BLaER1 (cell line): ENCODE measurements at regions not wholly inside any gene's neighbourhood (a gene's known extent, or its start where the extent isn't known, plus 50 kb on each side); places are given as distances from the start of the nearest gene placed in this dataset.

Experiments
- H3K27ac ChIP-seq: shearing (Covaris generic); formaldehyde crosslinking; 2 replicates; pipeline ENCODE4 v1.8.1; 2022
- H3K27me3 ChIP-seq: shearing (Covaris generic); formaldehyde crosslinking; 2 replicates; pipeline ENCODE4 v1.8.1; 2022
- H3K36me3 ChIP-seq: shearing (Covaris generic); formaldehyde crosslinking; 2 replicates; pipeline ENCODE4 v1.8.1; 2022
- H3K4me1 ChIP-seq: shearing (Covaris generic); formaldehyde crosslinking; 2 replicates; pipeline ENCODE4 v1.8.1; 2022
- H3K4me2 ChIP-seq: shearing (Covaris generic); formaldehyde crosslinking; 2 replicates; pipeline ENCODE4 v1.8.1; 2022
- H3K4me3 ChIP-seq: shearing (Covaris generic); formaldehyde crosslinking; 2 replicates; pipeline ENCODE4 v1.8.1; 2022
- H3K9ac ChIP-seq: shearing (Covaris generic); formaldehyde crosslinking; 2 replicates; pipeline ENCODE4 v1.8.1; 2022
- H3K9me3 ChIP-seq: shearing (Covaris generic); formaldehyde crosslinking; 2 replicates; pipeline ENCODE4 v1.8.1; 2022
- H4K20me1 ChIP-seq: shearing (Covaris generic); formaldehyde crosslinking; 2 replicates; pipeline ENCODE4 v1.8.1; 2022
- Cebpa-rat ChIP-seq: shearing (Covaris generic); IDR thresholded peaks from 2 replicates; pipeline ENCODE4 v1.8.1; 2022

GRCh38 chrX:39536211-39536610, 561.5 kb downstream of the BCOR start:
- Histone ChIP-seq H3K9me3 (peaks cover 6% of the 10 kb centered on the region; the same call in 1 of the 2 replicates), H3K4me1 (peaks cover 15% of the 10 kb centered on the region), H3K4me3 (no peak overlapping the region), H4K20me1 (no peaks in the 10 kb centered on the region), H3K27ac (no peak overlapping the region), H3K36me3 (no peaks in the 10 kb centered on the region), H3K4me2 (no peak overlapping the region), H3K9ac (no peak overlapping the region), H3K27me3 (no peaks in the 10 kb centered on the region)
- no peak for TF ChIP-seq Cebpa-rat

GRCh38 chrX:39541881-39542280, 555.9 kb downstream of the BCOR start:
- Histone ChIP-seq H3K4me1 (peaks cover 15% of the 10 kb centered on the region), H3K4me3 (no peak overlapping the region), H3K27ac (no peak overlapping the region), H3K9me3 (peaks cover 6% of the 10 kb centered on the region; the same call in 1 of the 2 replicates), H3K27me3 (no peaks in the 10 kb centered on the region), H4K20me1 (no peaks in the 10 kb centered on the region), H3K36me3 (no peaks in the 10 kb centered on the region), H3K9ac (no peak overlapping the region), H3K4me2 (no peak overlapping the region)
- no peak for TF ChIP-seq Cebpa-rat

GRCh38 chrX:39542316-39542715, 555.4 kb downstream of the BCOR start:
- no peak for TF ChIP-seq Cebpa-rat
- Histone ChIP-seq H3K4me1 (peaks cover 15% of the 10 kb centered on the region), H3K9ac (no peak overlapping the region), H4K20me1 (no peaks in the 10 kb centered on the region), H3K4me2 (no peak overlapping the region), H3K4me3 (no peak overlapping the region), H3K27ac (no peak overlapping the region), H3K27me3 (no peaks in the 10 kb centered on the region), H3K36me3 (no peaks in the 10 kb centered on the region), H3K9me3 (peaks cover 6% of the 10 kb centered on the region; the same call in 1 of the 2 replicates)

GRCh38 chrX:39550795-39551361, 546.9 kb downstream of the BCOR start:
- TF ChIP-seq Cebpa-rat = no peak
- Histone ChIP-seq H3K9me3 (no peaks in the 10 kb centered on the region), H3K4me1 (peaks cover 38% of the 10 kb centered on the region)

GRCh38 chrX:39551762-39552161, 546.0 kb downstream of the BCOR start:
- no peaks in the 10 kb centered on the region for H3K27me3 ChIP-seq
- no peak overlapping the region for H3K27ac ChIP-seq
- H3K4me3 ChIP-seq = no peak overlapping the region
- no peaks in the 10 kb centered on the region for H3K9me3 ChIP-seq
- H3K9ac ChIP-seq = no peak overlapping the region
- TF ChIP-seq Cebpa-rat = no peak
- peak overlapping the region; percentile 61 for H3K4me2 ChIP-seq
- H3K4me1 ChIP-seq = peaks cover 42% of the 10 kb centered on the region
- H3K36me3 ChIP-seq = no peaks in the 10 kb centered on the region
- H4K20me1 ChIP-seq = no peaks in the 10 kb centered on the region

More at GRCh38 chrX:39550795-39551361, 546.9 kb downstream of the BCOR start:
- Histone ChIP-seq H3K36me3 (no peaks in the 10 kb centered on the region), H4K20me1 (no peaks in the 10 kb centered on the region), H3K4me3 (no peak overlapping the region), H3K4me2 (peak overlapping the region; percentile 61), H3K9ac (no peak overlapping the region), H3K27ac (no peak overlapping the region), H3K27me3 (no peaks in the 10 kb centered on the region)

- H3K4me1 ChIP-seq = peaks cover 35% of the 10 kb centered on the region
- H3K27me3 ChIP-seq = no peaks in the 10 kb centered on the region
- H3K36me3 ChIP-seq = no peaks in the 10 kb centered on the region
- H3K9me3 ChIP-seq = no peaks in the 10 kb centered on the region
- H3K4me3 ChIP-seq = no peak overlapping the region
- no peak for TF ChIP-seq Cebpa-rat
- H3K9ac ChIP-seq = no peak overlapping the region
- H3K4me2 ChIP-seq = peak overlapping the region; percentile 52
- no peak overlapping the region for H3K27ac ChIP-seq
- no peaks in the 10 kb centered on the region for H4K20me1 ChIP-seq
Observed at GRCh38 chrX:39555431-39555830, 542.3 kb downstream of the BCOR start.

GRCh38 chrX:39556056-39556455, 541.7 kb downstream of the BCOR start:
- Histone ChIP-seq H3K4me3 (no peak overlapping the region), H3K9me3 (no peaks in the 10 kb centered on the region), H3K4me2 (peak overlapping the region; percentile 52), H3K36me3 (no peaks in the 10 kb centered on the region), H4K20me1 (no peaks in the 10 kb centered on the region), H3K27me3 (no peaks in the 10 kb centered on the region), H3K4me1 (peaks cover 29% of the 10 kb centered on the region), H3K27ac (no peak overlapping the region), H3K9ac (no peak overlapping the region)
- TF ChIP-seq Cebpa-rat = no peak

- Histone ChIP-seq H3K9me3 (no peaks in the 10 kb centered on the region), H3K4me1 (peaks cover 13% of the 10 kb centered on the region), H3K27ac (no peak overlapping the region), H3K4me2 (no peak overlapping the region), H3K36me3 (no peaks in the 10 kb centered on the region), H3K27me3 (no peaks in the 10 kb centered on the region), H3K4me3 (no peak overlapping the region), H4K20me1 (no peaks in the 10 kb centered on the region), H3K9ac (no peak overlapping the region)
- no peak for TF ChIP-seq Cebpa-rat
Observed at GRCh38 chrX:39559229-39559628, 538.5 kb downstream of the BCOR start.

- Histone ChIP-seq H3K27ac (no peak overlapping the region), H3K4me1 (peaks cover 10% of the 10 kb centered on the region), H3K9me3 (no peaks in the 10 kb centered on the region; the same call in 1 of the 2 replicates), H3K27me3 (no peaks in the 10 kb centered on the region), H3K4me3 (no peak overlapping the region), H3K9ac (no peak overlapping the region), H3K4me2 (no peak overlapping the region), H3K36me3 (no peaks in the 10 kb centered on the region), H4K20me1 (no peaks in the 10 kb centered on the region)
- no peak for TF ChIP-seq Cebpa-rat
Observed at GRCh38 chrX:39560271-39560670, 537.5 kb downstream of the BCOR start.

- TF ChIP-seq Cebpa-rat = no peak
- no peaks in the 10 kb centered on the region for H4K20me1 ChIP-seq
- H3K9me3 ChIP-seq = no peaks in the 10 kb centered on the region; the same call in 1 of the 2 replicates
- no peaks in the 10 kb centered on the region for H3K27me3 ChIP-seq
- H3K27ac ChIP-seq = no peak overlapping the region
- H3K4me1 ChIP-seq = no peaks in the 10 kb centered on the region; the same call in 1 of the 2 replicates
- no peaks in the 10 kb centered on the region for H3K36me3 ChIP-seq
- H3K9ac ChIP-seq = no peak overlapping the region
- no peak overlapping the region for H3K4me2 ChIP-seq
- H3K4me3 ChIP-seq = no peak overlapping the region
Observed at GRCh38 chrX:39563178-39563577, 534.6 kb downstream of the BCOR start.

GRCh38 chrX:39564751-39565150, 533.0 kb downstream of the BCOR start:
- no peak overlapping the region for H3K27ac ChIP-seq
- no peaks in the 10 kb centered on the region; the same call in 1 of the 2 replicates for H3K4me1 ChIP-seq
- H3K36me3 ChIP-seq = no peaks in the 10 kb centered on the region
- H3K4me3 ChIP-seq = no peak overlapping the region
- no peak overlapping the region for H3K9ac ChIP-seq
- no peaks in the 10 kb centered on the region for H3K27me3 ChIP-seq
- no peak overlapping the region for H3K4me2 ChIP-seq
- TF ChIP-seq Cebpa-rat = no peak
- no peaks in the 10 kb centered on the region for H4K20me1 ChIP-seq
- H3K9me3 ChIP-seq = no peaks in the 10 kb centered on the region; the same call in 1 of the 2 replicates
